WTC11 (cell line): ENCODE measurements at regions not wholly inside any gene's neighbourhood (a gene's known extent, or its start where the extent isn't known, plus 50 kb on each side); places are given as distances from the start of the nearest gene placed in this dataset.
A peak's percentile ranks its signal among the peaks of the same experiment; 100 is the strongest.

Experiments used
- ATAC-seq: fragments of 200-7000 bp; cut with Tn5 transposase; 2 replicates; pipeline ENCODE4 v1.10.0; 2021; ENCODE audit warnings: mild to moderate bottlenecking, moderate library complexity
- CTCF ChIA-PET: fragments of 300-600 bp; sonication (Branson Sonifier 250); formaldehyde crosslinking; loops from one replicate; lab custom pipeline; 2021; ENCODE audit warnings: antibody characterized with exemption; lab: Charles Lee
- POLR2A ChIA-PET: fragments of 350-600 bp; sonication (Branson Sonifier 250); formaldehyde crosslinking; loops from one replicate; lab custom pipeline; 2021; ENCODE audit warnings: antibody characterized with exemption; lab: Charles Lee
- DNase-seq: peaks from one replicate; pipeline ENCODE4 v3.0.0; 2021; ENCODE audit warnings: low spot score
- H3K27ac Mint-ChIP-seq: 2 replicates; pipeline ENCODE4 v1.8.0; 2021; ENCODE audit warnings: mixed read lengths
- H3K27me3 Mint-ChIP-seq: 2 replicates; pipeline ENCODE4 v1.8.0; 2021; ENCODE audit warnings: low read depth, mild to moderate bottlenecking, moderate library complexity, mixed read lengths
- H3K36me3 Mint-ChIP-seq: 2 replicates; pipeline ENCODE4 v1.8.0; 2021; ENCODE audit warnings: mixed read lengths
- H3K4me1 Mint-ChIP-seq: 2 replicates; pipeline ENCODE4 v1.8.0; 2022; ENCODE audit warnings: mixed read lengths
- H3K4me3 Mint-ChIP-seq: 2 replicates; pipeline ENCODE4 v1.8.0; 2021; ENCODE audit warnings: mild to moderate bottlenecking, moderate library complexity, mixed read lengths
- H3K9me3 Mint-ChIP-seq: 2 replicates; pipeline ENCODE4 v1.8.0; 2021; ENCODE audit warnings: mixed read lengths
- CTCF ChIP-seq: fragments of 200-600 bp; IDR thresholded peaks from 2 replicates; pipeline ENCODE4 v1.8.0; 2022; ENCODE audit warnings: antibody characterized with exemption
- FOXK1 ChIP-seq: sonication (generic); formaldehyde crosslinking; IDR thresholded peaks from 2 replicates; pipeline ENCODE4 v1.8.0; 2022; ENCODE audit warnings: mild to moderate bottlenecking, moderate library complexity, missing genetic modification reagents
- FOXP1 ChIP-seq: sonication (generic); formaldehyde crosslinking; IDR thresholded peaks from 2 replicates; pipeline ENCODE4 v1.8.0; 2022; ENCODE audit warnings: missing genetic modification reagents, mild to moderate bottlenecking, moderate library complexity, borderline replicate concordance
- GABPB1 ChIP-seq: sonication (generic); formaldehyde crosslinking; IDR thresholded peaks from 2 replicates; pipeline ENCODE4 v1.8.1; 2023; ENCODE audit warnings: mild to moderate bottlenecking, missing genetic modification reagents
- GRHL2 ChIP-seq: fragments of 250-450 bp; sonication (Bioruptor Pico); IDR thresholded peaks from 2 replicates; pipeline ENCODE4 v1.8.0; 2022; ENCODE audit warnings: mild to moderate bottlenecking, moderate library complexity; ENCODE audit not compliant: insufficient replicate concordance, severe bottlenecking
- JAZF1 ChIP-seq: fragments of 250-450 bp; sonication (Bioruptor Pico); IDR thresholded peaks from 2 replicates; pipeline ENCODE4 v1.9.0; 2021; ENCODE audit warnings: moderate library complexity, mild to moderate bottlenecking, inconsistent platforms
- MXD4 ChIP-seq: fragments of 250-450 bp; sonication (Bioruptor Pico); IDR thresholded peaks from 2 replicates; pipeline ENCODE4 v1.8.0; 2021; ENCODE audit warnings: mild to moderate bottlenecking, moderate library complexity, borderline replicate concordance
- NFATC4 ChIP-seq: fragments of 250-450 bp; sonication (Bioruptor Pico); IDR thresholded peaks from 2 replicates; pipeline ENCODE4 v1.9.0; 2021; ENCODE audit warnings: mild to moderate bottlenecking
- NR1H2 ChIP-seq: sonication (generic); formaldehyde crosslinking; IDR thresholded peaks from 2 replicates; pipeline ENCODE4 v1.9.0; 2021; ENCODE audit warnings: mild to moderate bottlenecking, moderate library complexity, missing genetic modification reagents
- SMAD3 ChIP-seq: sonication (generic); formaldehyde crosslinking; IDR thresholded peaks from 2 replicates; pipeline ENCODE4 v1.8.0; 2022; ENCODE audit warnings: missing genetic modification reagents, mild to moderate bottlenecking, borderline replicate concordance
- ZBTB43 ChIP-seq: sonication (generic); formaldehyde crosslinking; IDR thresholded peaks from 2 replicates; pipeline ENCODE4 v1.8.1; 2023; ENCODE audit warnings: mild to moderate bottlenecking, missing genetic modification reagents
- ZNF138 ChIP-seq: sonication (generic); formaldehyde crosslinking; conservative IDR thresholded peaks from 2 replicates; pipeline ENCODE4 v1.8.1; 2022; ENCODE audit warnings: mild to moderate bottlenecking, moderate library complexity, missing genetic modification reagents
- ZNF263 ChIP-seq: sonication (generic); formaldehyde crosslinking; IDR thresholded peaks from 2 replicates; pipeline ENCODE4 v1.8.1; 2022; ENCODE audit warnings: low read depth, mild to moderate bottlenecking, moderate library complexity, missing genetic modification reagents
- ZNF317 ChIP-seq: sonication (generic); formaldehyde crosslinking; IDR thresholded peaks from 2 replicates; pipeline ENCODE4 v1.8.1; 2023; ENCODE audit warnings: low read depth, mild to moderate bottlenecking, moderate library complexity, missing genetic modification reagents, borderline replicate concordance
- ZNF423 ChIP-seq: fragments of 250-450 bp; sonication (Bioruptor Pico); IDR thresholded peaks from 2 replicates; pipeline ENCODE4 v2.1.2; 2022; ENCODE audit warnings: mild to moderate bottlenecking, moderate library complexity
- ZNF425 ChIP-seq: fragments of 250-450 bp; sonication (Bioruptor Pico); conservative IDR thresholded peaks from 2 replicates; pipeline ENCODE4 v1.9.0; 2021; ENCODE audit warnings: mild to moderate bottlenecking
- TF ChIP-seq, protein P1 (sequence below): sonication (generic); formaldehyde crosslinking; IDR thresholded peaks from 2 replicates; pipeline ENCODE4 v1.8.0; 2023; ENCODE audit warnings: mild to moderate bottlenecking, missing genetic modification reagents
- TF ChIP-seq, protein P2 (sequence below): fragments of 250-450 bp; sonication (Bioruptor Pico); IDR thresholded peaks from 2 replicates; pipeline ENCODE4 v1.8.0; 2021; ENCODE audit warnings: mild to moderate bottlenecking
- TF ChIP-seq, protein P3 (sequence below): sonication (generic); formaldehyde crosslinking; IDR thresholded peaks from 2 replicates; pipeline ENCODE4 v1.8.1; 2022; ENCODE audit warnings: mild to moderate bottlenecking, missing genetic modification reagents, moderate library complexity, borderline replicate concordance
- TF ChIP-seq, protein P4 (sequence below): sonication (generic); formaldehyde crosslinking; IDR thresholded peaks from 2 replicates; pipeline ENCODE4 v1.8.0; 2022; ENCODE audit warnings: mild to moderate bottlenecking, missing genetic modification reagents
- TF ChIP-seq, protein P5 (sequence below): sonication (generic); formaldehyde crosslinking; IDR thresholded peaks from 2 replicates; pipeline ENCODE4 v1.8.1; 2023; ENCODE audit warnings: mild to moderate bottlenecking, missing genetic modification reagents, moderate library complexity

- TF ChIP-seq ZNF425, result no peak
- TF ChIP-seq, protein P1, sequence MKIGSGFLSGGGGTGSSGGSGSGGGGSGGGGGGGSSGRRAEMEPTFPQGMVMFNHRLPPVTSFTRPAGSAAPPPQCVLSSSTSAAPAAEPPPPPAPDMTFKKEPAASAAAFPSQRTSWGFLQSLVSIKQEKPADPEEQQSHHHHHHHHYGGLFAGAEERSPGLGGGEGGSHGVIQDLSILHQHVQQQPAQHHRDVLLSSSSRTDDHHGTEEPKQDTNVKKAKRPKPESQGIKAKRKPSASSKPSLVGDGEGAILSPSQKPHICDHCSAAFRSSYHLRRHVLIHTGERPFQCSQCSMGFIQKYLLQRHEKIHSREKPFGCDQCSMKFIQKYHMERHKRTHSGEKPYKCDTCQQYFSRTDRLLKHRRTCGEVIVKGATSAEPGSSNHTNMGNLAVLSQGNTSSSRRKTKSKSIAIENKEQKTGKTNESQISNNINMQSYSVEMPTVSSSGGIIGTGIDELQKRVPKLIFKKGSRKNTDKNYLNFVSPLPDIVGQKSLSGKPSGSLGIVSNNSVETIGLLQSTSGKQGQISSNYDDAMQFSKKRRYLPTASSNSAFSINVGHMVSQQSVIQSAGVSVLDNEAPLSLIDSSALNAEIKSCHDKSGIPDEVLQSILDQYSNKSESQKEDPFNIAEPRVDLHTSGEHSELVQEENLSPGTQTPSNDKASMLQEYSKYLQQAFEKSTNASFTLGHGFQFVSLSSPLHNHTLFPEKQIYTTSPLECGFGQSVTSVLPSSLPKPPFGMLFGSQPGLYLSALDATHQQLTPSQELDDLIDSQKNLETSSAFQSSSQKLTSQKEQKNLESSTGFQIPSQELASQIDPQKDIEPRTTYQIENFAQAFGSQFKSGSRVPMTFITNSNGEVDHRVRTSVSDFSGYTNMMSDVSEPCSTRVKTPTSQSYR (CRISPR knock-in tag), result no peak
- TF ChIP-seq ZNF138, result no peak
- TF ChIP-seq, all 79 proteins: peak for 0
Measured at GRCh38 chr1:113014508-113014907, 58.5 kb upstream of the LRIG2 start (continued).

- H3K4me3 Mint-ChIP-seq, result no peak overlapping the region
- ATAC-seq, result no peak
- ChIA-PET CTCF (no interaction called here), POLR2A (no interaction called here)
- H3K27me3 Mint-ChIP-seq, result no peaks in the 10 kb centered on the region
- TF ChIP-seq FOXK1, result no peak
- no peak for TF ChIP-seq GRHL2 (CRISPR knock-in tag)
- TF ChIP-seq CTCF, result no peak
- TF ChIP-seq ZNF263 (CRISPR knock-in tag), result no peak
- TF ChIP-seq, protein P2, sequence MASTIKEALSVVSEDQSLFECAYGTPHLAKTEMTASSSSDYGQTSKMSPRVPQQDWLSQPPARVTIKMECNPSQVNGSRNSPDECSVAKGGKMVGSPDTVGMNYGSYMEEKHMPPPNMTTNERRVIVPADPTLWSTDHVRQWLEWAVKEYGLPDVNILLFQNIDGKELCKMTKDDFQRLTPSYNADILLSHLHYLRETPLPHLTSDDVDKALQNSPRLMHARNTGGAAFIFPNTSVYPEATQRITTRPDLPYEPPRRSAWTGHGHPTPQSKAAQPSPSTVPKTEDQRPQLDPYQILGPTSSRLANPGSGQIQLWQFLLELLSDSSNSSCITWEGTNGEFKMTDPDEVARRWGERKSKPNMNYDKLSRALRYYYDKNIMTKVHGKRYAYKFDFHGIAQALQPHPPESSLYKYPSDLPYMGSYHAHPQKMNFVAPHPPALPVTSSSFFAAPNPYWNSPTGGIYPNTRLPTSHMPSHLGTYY, result no peak
- TF ChIP-seq MXD4 (CRISPR knock-in tag), result no peak
- no peak for TF ChIP-seq ZBTB43 (CRISPR knock-in tag)
- TF ChIP-seq FOXP1 (CRISPR knock-in tag), result no peak
- TF ChIP-seq NFATC4 (CRISPR knock-in tag), result no peak
- TF ChIP-seq, protein P3, sequence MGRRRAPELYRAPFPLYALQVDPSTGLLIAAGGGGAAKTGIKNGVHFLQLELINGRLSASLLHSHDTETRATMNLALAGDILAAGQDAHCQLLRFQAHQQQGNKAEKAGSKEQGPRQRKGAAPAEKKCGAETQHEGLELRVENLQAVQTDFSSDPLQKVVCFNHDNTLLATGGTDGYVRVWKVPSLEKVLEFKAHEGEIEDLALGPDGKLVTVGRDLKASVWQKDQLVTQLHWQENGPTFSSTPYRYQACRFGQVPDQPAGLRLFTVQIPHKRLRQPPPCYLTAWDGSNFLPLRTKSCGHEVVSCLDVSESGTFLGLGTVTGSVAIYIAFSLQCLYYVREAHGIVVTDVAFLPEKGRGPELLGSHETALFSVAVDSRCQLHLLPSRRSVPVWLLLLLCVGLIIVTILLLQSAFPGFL (CRISPR knock-in tag), result no peak
- TF ChIP-seq ZNF423 (CRISPR knock-in tag), result no peak
- TF ChIP-seq SMAD3 (CRISPR knock-in tag), result no peak
- TF ChIP-seq JAZF1, result no peak
- TF ChIP-seq ZNF317, result no peak
- TF ChIP-seq, protein P4, sequence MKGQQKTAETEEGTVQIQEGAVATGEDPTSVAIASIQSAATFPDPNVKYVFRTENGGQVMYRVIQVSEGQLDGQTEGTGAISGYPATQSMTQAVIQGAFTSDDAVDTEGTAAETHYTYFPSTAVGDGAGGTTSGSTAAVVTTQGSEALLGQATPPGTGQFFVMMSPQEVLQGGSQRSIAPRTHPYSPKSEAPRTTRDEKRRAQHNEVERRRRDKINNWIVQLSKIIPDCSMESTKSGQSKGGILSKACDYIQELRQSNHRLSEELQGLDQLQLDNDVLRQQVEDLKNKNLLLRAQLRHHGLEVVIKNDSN (CRISPR knock-in tag), result no peak
- TF ChIP-seq GABPB1, result no peak
- TF ChIP-seq NR1H2 (CRISPR knock-in tag), result no peak
- TF ChIP-seq, protein P5, sequence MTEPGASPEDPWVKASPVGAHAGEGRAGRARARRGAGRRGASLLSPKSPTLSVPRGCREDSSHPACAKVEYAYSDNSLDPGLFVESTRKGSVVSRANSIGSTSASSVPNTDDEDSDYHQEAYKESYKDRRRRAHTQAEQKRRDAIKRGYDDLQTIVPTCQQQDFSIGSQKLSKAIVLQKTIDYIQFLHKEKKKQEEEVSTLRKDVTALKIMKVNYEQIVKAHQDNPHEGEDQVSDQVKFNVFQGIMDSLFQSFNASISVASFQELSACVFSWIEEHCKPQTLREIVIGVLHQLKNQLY, result no peak
- TF ChIP-seq, all 79 proteins: peak for 0
- peaks cover 7% of the 10 kb centered on the region; the same call in 1 of the 2 replicates for H3K36me3 Mint-ChIP-seq
- DNase-seq, result no peak
- peak overlapping the region; percentile 27; the same call in 1 of the 2 replicates for H3K27ac Mint-ChIP-seq
- peaks cover 13% of the 10 kb centered on the region for H3K4me1 Mint-ChIP-seq
- peaks cover 4% of the 10 kb centered on the region for H3K9me3 Mint-ChIP-seq
Measured at GRCh38 chr1:113018911-113019310, 54.1 kb upstream of the LRIG2 start.
